Posterior cingulate gyrus (tissue), 11 donors: ENCODE measurements at regions not wholly inside any gene's neighbourhood (a gene's known extent, or its start where the extent isn't known, plus 50 kb on each side); places are given as distances from the start of the nearest gene placed in this dataset.

Source experiments
- DNase-seq, 10 donors: peaks; one replicate each; pipeline versions ENCODE4 v3.0.0 to v3.0.0-alpha.2; 2020 to 2021; ENCODE audit warnings: mixed read lengths in 3 of 10
- intact Hi-C: fragments of 100-400 bp; cut with DNase I; formaldehyde crosslinking; loops from one replicate; pipeline ENCODE4 v1.15.1; 2023

- DNase-seq = no peak
- intact Hi-C loops = no loop called here
Observed at GRCh38 chr16:65679785-65680184, 557.9 kb upstream of the CDH11 start.

GRCh38 chr16:65675161-65675560 lies 553.3 kb upstream of the CDH11 start:
- no peak for DNase-seq
- intact Hi-C loops = no loop called here

GRCh38 chr16:65672960-65673359 lies 551.1 kb upstream of the CDH11 start:
- no peak for DNase-seq
- intact Hi-C loops = no loop called here

GRCh38 chr16:65671071-65671470 lies 549.2 kb upstream of the CDH11 start:
- DNase-seq = peak in 1 of 10 donors; percentile 49
- intact Hi-C loops = no loop called here

- DNase-seq = no peak
- intact Hi-C loops = no loop called here
Observed at GRCh38 chr16:65668064-65668595, 546.3 kb upstream of the CDH11 start.

GRCh38 chr16:65667011-65667578 lies 545.2 kb upstream of the CDH11 start:
- intact Hi-C loops = no loop called here
- peak in 1 of 10 donors; percentile 62 for DNase-seq

GRCh38 chr16:65666132-65666941 lies 544.5 kb upstream of the CDH11 start:
- no peak for DNase-seq
- intact Hi-C loops = no loop called here

- no peak for DNase-seq
- intact Hi-C loops = no loop called here
Observed at GRCh38 chr16:65665586-65665985, 543.7 kb upstream of the CDH11 start.

GRCh38 chr16:65663774-65664173 lies 541.9 kb upstream of the CDH11 start:
- intact Hi-C loops = no loop called here
- no peak for DNase-seq

- no peak for DNase-seq
- intact Hi-C loops = no loop called here
Observed at GRCh38 chr16:65662256-65662655, 540.4 kb upstream of the CDH11 start.

- no peak for DNase-seq
- intact Hi-C loops = no loop called here
Observed at GRCh38 chr16:65661558-65661957, 539.7 kb upstream of the CDH11 start.

- DNase-seq = peak in 2 of 10 donors; percentile 83 to 85
Observed at GRCh38 chr16:65660390-65660789, 538.5 kb upstream of the CDH11 start.

GRCh38 chr16:65659758-65660157 lies 537.9 kb upstream of the CDH11 start:
- intact Hi-C loops = no loop called here
- DNase-seq = no peak

More at GRCh38 chr16:65660390-65660789, 538.5 kb upstream of the CDH11 start:
- intact Hi-C loops = no loop called here

GRCh38 chr16:65658787-65659220 lies 536.9 kb upstream of the CDH11 start:
- intact Hi-C loops = no loop called here
- DNase-seq = no peak

GRCh38 chr16:65658349-65658748 lies 536.5 kb upstream of the CDH11 start:
- intact Hi-C loops = no loop called here
- DNase-seq = peak in 1 of 10 donors; percentile 68

- no peak for DNase-seq
- intact Hi-C loops = no loop called here
Observed at GRCh38 chr16:65657556-65657955, 535.7 kb upstream of the CDH11 start.

- intact Hi-C loops = no loop called here
- no peak for DNase-seq
Observed at GRCh38 chr16:65657071-65657494, 535.2 kb upstream of the CDH11 start.

- intact Hi-C loops = no loop called here
Observed at GRCh38 chr16:65655802-65656201, 533.9 kb upstream of the CDH11 start.

GRCh38 chr16:65648101-65648500 lies 526.2 kb upstream of the CDH11 start:
- no peak for DNase-seq
- intact Hi-C loops = no loop called here

More at GRCh38 chr16:65655802-65656201, 533.9 kb upstream of the CDH11 start:
- no peak for DNase-seq

GRCh38 chr16:65644821-65645220 lies 523.0 kb upstream of the CDH11 start:
- intact Hi-C loops = no loop called here
- no peak for DNase-seq

- intact Hi-C loops = no loop called here
- no peak for DNase-seq
Observed at GRCh38 chr16:65641762-65642289, 520.0 kb upstream of the CDH11 start.
